GM23338 (cell line): ENCODE measurements at regions not wholly inside any gene's neighbourhood (a gene's known extent, or its start where the extent isn't known, plus 50 kb on each side); places are given as distances from the start of the nearest gene placed in this dataset.
A peak's percentile ranks its signal among the peaks of the same experiment; 100 is the strongest.

Source experiments
- ATAC-seq: fragments of 200-7000 bp; cut with Tn5 transposase; 3 replicates; pipeline ENCODE4 v1.9.1; 2020
- DNase-seq: peaks from one replicate; pipeline ENCODE4 v3.0.0-alpha.2; 2015; ENCODE audit warnings: low spot score
- H2AFZ ChIP-seq: fragments of 200-600 bp; sonication (generic); 2 replicates; pipeline ENCODE4 v1.8.0; 2016; ENCODE audit warnings: antibody characterized with exemption, mild to moderate bottlenecking, moderate library complexity
- H3F3A ChIP-seq: fragments of 200-600 bp; sonication (generic); replicated peaks from 2 replicates; pipeline ENCODE4 v1.8.0; 2017; ENCODE audit warnings: antibody characterized with exemption, mixed run types, low read depth
- H3K27ac ChIP-seq: fragments of 200-600 bp; sonication (generic); 2 replicates; pipeline ENCODE4 v1.6.1; 2016; ENCODE audit warnings: low read depth
- H3K27me3 ChIP-seq: fragments of 200-600 bp; sonication (generic); 2 replicates; pipeline ENCODE4 v1.8.0; 2016; ENCODE audit warnings: mild to moderate bottlenecking, mixed run types, moderate library complexity; ENCODE audit not compliant: insufficient read depth
- H3K36me3 ChIP-seq: fragments of 200-600 bp; sonication (generic); 2 replicates; pipeline ENCODE4 v1.8.0; 2016; ENCODE audit warnings: mild to moderate bottlenecking; ENCODE audit not compliant: insufficient read depth
- H3K4me1 ChIP-seq: fragments of 200-600 bp; sonication (generic); 2 replicates; pipeline ENCODE4 v1.8.0; 2016; ENCODE audit warnings: mild to moderate bottlenecking, moderate library complexity; ENCODE audit not compliant: insufficient read depth
- H3K4me2 ChIP-seq: fragments of 200-600 bp; sonication (generic); 2 replicates; pipeline ENCODE4 v1.7.1; 2017; ENCODE audit warnings: mixed run types
- H3K4me3 ChIP-seq: fragments of 200-600 bp; sonication (generic); 2 replicates; pipeline ENCODE4 v1.6.1; 2016; ENCODE audit warnings: mixed run types
- H3K79me2 ChIP-seq: fragments of 200-600 bp; sonication (generic); replicated peaks from 2 replicates; pipeline ENCODE4 v1.8.0; 2017; ENCODE audit warnings: mild to moderate bottlenecking; ENCODE audit not compliant: insufficient read depth
- H3K9me2 ChIP-seq: fragments of 200-600 bp; sonication (generic); 2 replicates; pipeline ENCODE4 v1.8.0; 2017; ENCODE audit not compliant: insufficient read depth
- H4K20me1 ChIP-seq: fragments of 200-600 bp; sonication (generic); replicated peaks from 2 replicates; pipeline ENCODE4 v1.8.0; 2017; ENCODE audit warnings: mild to moderate bottlenecking; ENCODE audit not compliant: insufficient read depth
- H3K27ac Mint-ChIP-seq: 2 replicates; pipeline ENCODE4 v1.8.0; 2020; ENCODE audit warnings: inconsistent platforms, mild to moderate bottlenecking, moderate library complexity, mixed read lengths
- H3K27me3 Mint-ChIP-seq: 3 replicates; pipeline ENCODE4 v1.8.0; 2022; ENCODE audit warnings: low read depth, mild to moderate bottlenecking, moderate library complexity, mixed read lengths, inconsistent platforms; ENCODE audit not compliant: insufficient read depth, poor library complexity
- H3K36me3 Mint-ChIP-seq: 3 replicates; pipeline ENCODE4 v1.8.0; 2021; ENCODE audit warnings: low read depth, mild to moderate bottlenecking, inconsistent platforms, moderate library complexity, mixed read lengths
- H3K4me1 Mint-ChIP-seq: 3 replicates; pipeline ENCODE4 v1.8.0; 2020; ENCODE audit warnings: mild to moderate bottlenecking, inconsistent platforms, mixed read lengths
- H3K4me3 Mint-ChIP-seq: 3 replicates; pipeline ENCODE4 v1.8.0; 2021; ENCODE audit warnings: moderate library complexity, mild to moderate bottlenecking, inconsistent platforms, mixed read lengths
- H3K9me3 Mint-ChIP-seq: 3 replicates; pipeline ENCODE4 v1.8.0; 2020; ENCODE audit warnings: moderate library complexity, mild to moderate bottlenecking, inconsistent platforms, mixed read lengths
- EZH2 ChIP-seq: fragments of 200-600 bp; sonication (generic); IDR thresholded peaks from one replicate; pipeline ENCODE4 v1.8.0; 2017; ENCODE audit warnings: antibody characterized with exemption, mild to moderate bottlenecking, low read depth; ENCODE audit not compliant: unreplicated experiment
- JUNB ChIP-seq: IDR thresholded peaks from one replicate; pipeline ENCODE4 v1.6.1; 2016; ENCODE audit warnings: antibody characterized with exemption; ENCODE audit not compliant: unreplicated experiment
- NANOG ChIP-seq: IDR thresholded peaks from 2 replicates; pipeline ENCODE4 v1.6.1; 2016; ENCODE audit warnings: antibody characterized with exemption, borderline replicate concordance
- STAT1 ChIP-seq: IDR thresholded peaks from one replicate; pipeline ENCODE4 v1.6.1; 2016; ENCODE audit warnings: antibody characterized with exemption; ENCODE audit not compliant: unreplicated experiment
- ZNF331 ChIP-seq: fragments of 250-450 bp; sonication (Bioruptor Pico); IDR thresholded peaks from 2 replicates; pipeline ENCODE4 v1.5.0; 2020; ENCODE audit warnings: low read depth, mild to moderate bottlenecking, moderate library complexity
- ZNF462 ChIP-seq: fragments of 250-450 bp; sonication (Bioruptor Pico); IDR thresholded peaks from 2 replicates; pipeline ENCODE4 v1.5.0; 2020; ENCODE audit warnings: mild to moderate bottlenecking, moderate library complexity

GRCh38 chr20:51322164-51322707 is 220.3 kb downstream of the NFATC2 start:
- Histone ChIP-seq H3K9me2 (no peaks in the 10 kb centered on the region), H2AFZ (0 out of 2 replicates have a peak overlapping the region, but pooled peaks have one; percentile 52), H4K20me1 (no peaks in the 10 kb centered on the region), H3K36me3 (no peaks in the 10 kb centered on the region), H3K27me3 (no peaks in the 10 kb centered on the region), H3K79me2 (no peaks in the 10 kb centered on the region), H3K4me2 (no peak overlapping the region), H3K4me3 (no peak overlapping the region), H3K4me1 (peaks cover 7% of the 10 kb centered on the region), H3K27ac (no peak overlapping the region), H3F3A (no peaks in the 10 kb centered on the region)
- no peak overlapping the region for H3K27ac Mint-ChIP-seq
- ATAC-seq: no peak
- peaks cover 26% of the 10 kb centered on the region for H3K27me3 Mint-ChIP-seq
- no peaks in the 10 kb centered on the region for H3K36me3 Mint-ChIP-seq
- DNase-seq: peak; percentile 13
- TF ChIP-seq ZNF462 (CRISPR knock-in tag) (0 out of 2 replicates have a peak, but pooled peaks have one; percentile 18), JUNB (no peak)
- no peak overlapping the region for H3K4me3 Mint-ChIP-seq
- peaks cover 2% of the 10 kb centered on the region; the same call in 2 of the 3 replicates for H3K9me3 Mint-ChIP-seq
- peaks cover 28% of the 10 kb centered on the region for H3K4me1 Mint-ChIP-seq

- no peak for TF ChIP-seq ZNF331 (CRISPR knock-in tag)
- TF ChIP-seq EZH2: no peak
- TF ChIP-seq STAT1: no peak
- no peak for TF ChIP-seq NANOG
- peaks cover 2% of the 10 kb centered on the region; the same call in 2 of the 3 replicates for H3K9me3 Mint-ChIP-seq
- H3K27ac ChIP-seq: no peak overlapping the region
These were observed 221.0 kb downstream of the NFATC2 start for GRCh38 chr20:51321343-51322163.

More at GRCh38 chr20:51321343-51322163, 221.0 kb downstream of the NFATC2 start:
- Mint-ChIP-seq H3K4me3 (no peak overlapping the region), H3K4me1 (peaks cover 28% of the 10 kb centered on the region), H3K27ac (no peak overlapping the region), H3K36me3 (no peaks in the 10 kb centered on the region), H3K27me3 (peaks cover 27% of the 10 kb centered on the region)
- H3K27me3 ChIP-seq: no peaks in the 10 kb centered on the region
- H2AFZ ChIP-seq: no peak overlapping the region
- H3K9me2 ChIP-seq: 0 out of 2 replicates have a peak, but pooled peaks cover 6% of the 10 kb centered on the region
- H3K36me3 ChIP-seq: no peaks in the 10 kb centered on the region
- H3F3A ChIP-seq: no peaks in the 10 kb centered on the region
- peaks cover 7% of the 10 kb centered on the region for H3K4me1 ChIP-seq
- H3K79me2 ChIP-seq: no peaks in the 10 kb centered on the region
- no peaks in the 10 kb centered on the region for H4K20me1 ChIP-seq
- DNase-seq (no peak), ATAC-seq (no peak)
- no peak overlapping the region for H3K4me2 ChIP-seq
- no peak overlapping the region for H3K4me3 ChIP-seq
